ENCODE measurements at regions not wholly inside any gene's neighbourhood (a gene's known extent, or its start where the extent isn't known, plus 50 kb on each side); places are given as distances from the start of the nearest gene placed in this dataset.
"Not testable (repeated sequence)": the region's sequence is repeated elsewhere in the genome, so short reads cannot be mapped to it uniquely, and the experiment has no call there.

DNA sequence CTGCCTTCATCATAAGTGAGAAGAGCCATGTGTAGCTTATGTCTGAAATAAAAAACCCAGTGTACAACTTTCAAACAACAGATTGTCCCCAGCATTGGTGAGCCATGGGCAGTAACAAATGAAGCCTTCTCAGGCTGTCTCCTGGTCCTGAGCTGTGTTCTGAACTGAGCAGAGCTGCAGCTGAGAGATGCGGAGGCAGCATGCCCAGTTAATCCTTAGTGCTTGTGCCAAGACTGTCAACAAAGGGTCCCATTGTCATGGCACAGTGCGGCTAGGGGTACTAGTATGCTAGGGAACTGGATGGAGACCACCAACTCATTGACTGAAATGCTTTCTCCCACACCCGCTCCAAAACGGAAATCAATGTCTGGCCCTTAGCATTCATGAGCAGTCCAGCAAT, 154.3 kb downstream of the RMST start:
- no peak for DNase-seq

DNA sequence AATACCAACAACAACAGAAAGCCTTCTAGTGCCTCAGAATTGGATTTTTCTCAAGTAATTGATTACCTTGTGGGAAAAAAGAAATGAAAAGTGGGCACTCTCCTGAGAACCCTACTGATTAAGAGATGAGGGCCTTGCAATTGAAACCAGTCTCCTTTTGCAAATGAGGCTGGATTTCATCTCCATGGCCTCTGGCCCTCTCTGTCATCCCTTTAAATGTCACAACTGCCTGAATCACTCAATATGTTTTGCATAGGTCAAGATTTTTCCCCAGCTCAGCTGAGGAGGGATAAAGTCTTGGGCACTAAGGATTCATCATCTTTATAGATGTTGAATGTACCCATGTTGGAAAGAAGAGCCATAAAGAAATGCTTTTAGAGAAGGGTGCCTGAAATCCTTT, 166.4 kb downstream of the RMST start:
- DNase-seq = no peak

DNA sequence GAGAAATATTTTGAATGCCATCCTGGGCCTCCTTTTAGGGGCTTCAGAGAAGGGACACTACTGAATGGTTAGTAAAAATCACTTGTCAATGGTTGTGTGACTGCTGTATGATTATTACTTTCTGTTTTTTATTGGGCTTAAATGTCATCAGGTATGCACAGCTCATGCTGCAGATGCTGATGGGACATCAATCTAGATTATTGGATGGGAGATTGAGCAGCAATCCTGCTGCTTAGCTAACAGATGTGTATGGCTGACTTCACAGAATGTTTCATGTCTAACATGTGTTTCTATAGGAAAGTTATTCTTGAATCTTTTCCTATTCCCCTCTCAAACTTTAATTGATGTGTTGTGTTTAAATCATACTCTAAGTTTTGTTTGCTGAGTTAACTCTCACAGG, 166.8 kb downstream of the RMST start:
- no peak for DNase-seq

DNA sequence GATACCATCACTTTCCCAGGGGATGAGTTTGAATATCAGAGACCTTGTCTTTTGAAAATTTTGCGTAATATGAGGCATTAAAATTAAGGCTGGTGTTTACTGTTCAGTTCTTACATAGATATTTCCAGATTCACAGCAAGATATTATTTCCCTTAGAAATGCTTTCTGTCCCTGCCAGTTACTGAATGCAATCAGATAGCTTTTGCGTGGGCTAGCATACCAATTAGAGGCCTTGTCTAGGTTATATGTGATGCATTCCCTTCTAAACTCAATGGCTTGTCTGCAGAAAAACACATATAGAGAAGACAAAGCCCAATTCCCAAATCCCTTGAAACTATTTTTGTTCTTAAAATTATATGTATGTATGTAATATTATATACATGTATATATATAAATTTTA, 167.8 kb downstream of the RMST start:
- DNase-seq = no peak

DNA sequence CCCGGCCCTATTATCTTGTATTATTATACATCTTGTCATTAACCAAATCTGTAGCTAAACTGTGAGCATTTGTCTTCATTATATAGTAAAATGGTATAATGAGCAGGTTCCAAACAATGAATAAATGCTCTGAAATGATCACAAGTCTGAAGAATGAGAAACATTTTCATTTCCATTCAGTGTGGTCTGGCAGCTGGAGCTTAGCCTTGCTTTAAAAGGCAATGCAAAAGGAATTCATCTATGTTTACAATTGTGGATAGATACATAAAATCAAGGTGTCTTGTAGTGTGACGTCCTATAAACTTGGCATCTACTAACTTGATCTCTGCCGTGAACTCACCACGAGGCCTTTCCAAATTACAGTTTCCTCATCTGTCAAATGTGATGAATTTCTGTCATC, 168.3 kb downstream of the RMST start:
- no peak for DNase-seq

DNA sequence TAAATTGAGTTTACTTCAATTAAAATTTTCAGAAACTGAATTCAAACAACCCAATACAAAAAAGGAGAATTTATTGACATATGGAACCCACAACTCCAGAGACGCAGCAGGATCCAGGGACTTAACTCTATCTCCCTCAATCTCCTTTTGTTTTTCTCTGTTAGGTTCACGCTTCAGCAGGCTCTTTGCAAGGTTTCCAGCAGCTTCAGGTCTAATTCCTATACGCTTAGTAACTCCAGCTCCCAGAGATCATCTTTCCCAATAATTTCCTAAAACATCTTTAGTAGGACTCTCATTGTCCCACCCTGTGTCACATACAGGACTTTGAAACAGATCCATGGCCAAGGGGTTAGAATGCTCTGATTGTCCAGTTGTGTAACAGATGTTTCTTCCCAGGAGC, 175.2 kb downstream of the RMST start:
- no peak for DNase-seq

DNA sequence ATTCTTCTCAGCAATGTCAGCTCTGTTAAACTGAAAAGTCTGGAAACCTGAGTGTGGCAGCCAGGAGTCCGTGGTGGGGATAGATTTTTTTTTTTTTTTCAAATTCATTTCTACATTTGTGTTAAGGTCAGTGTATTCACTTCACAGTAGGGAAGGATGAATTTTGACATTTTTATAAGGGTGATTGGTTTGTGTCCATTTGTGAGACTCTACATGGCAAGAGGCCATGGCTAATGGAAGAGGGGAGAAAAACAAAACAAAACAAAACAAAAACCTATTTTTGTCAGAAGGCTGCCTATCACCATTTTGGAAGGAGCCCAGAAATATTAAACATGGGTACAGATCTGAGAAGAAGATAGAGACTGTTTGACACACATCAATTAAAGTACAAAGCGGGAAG, 176.1 kb downstream of the RMST start:
- no peak for DNase-seq

DNA sequence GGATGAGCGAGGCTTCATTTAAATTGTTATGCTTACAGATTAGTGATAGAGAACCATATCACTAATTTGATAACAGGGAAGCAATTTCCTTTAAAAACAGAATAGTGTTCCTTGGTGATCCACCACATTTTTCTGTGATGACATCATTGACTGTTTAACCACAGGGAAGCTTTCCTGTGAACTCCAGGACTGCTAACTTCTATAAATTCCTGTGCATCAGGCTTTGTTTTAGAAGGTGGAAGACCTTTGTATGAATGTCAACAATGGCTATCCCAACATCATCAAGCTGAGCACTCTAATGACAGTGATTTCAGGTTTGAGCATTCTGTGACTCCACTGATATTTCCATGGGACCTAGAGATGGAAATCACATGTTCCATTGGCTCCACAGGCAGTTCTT, 177.1 kb downstream of the RMST start:
- no peak for DNase-seq

DNA sequence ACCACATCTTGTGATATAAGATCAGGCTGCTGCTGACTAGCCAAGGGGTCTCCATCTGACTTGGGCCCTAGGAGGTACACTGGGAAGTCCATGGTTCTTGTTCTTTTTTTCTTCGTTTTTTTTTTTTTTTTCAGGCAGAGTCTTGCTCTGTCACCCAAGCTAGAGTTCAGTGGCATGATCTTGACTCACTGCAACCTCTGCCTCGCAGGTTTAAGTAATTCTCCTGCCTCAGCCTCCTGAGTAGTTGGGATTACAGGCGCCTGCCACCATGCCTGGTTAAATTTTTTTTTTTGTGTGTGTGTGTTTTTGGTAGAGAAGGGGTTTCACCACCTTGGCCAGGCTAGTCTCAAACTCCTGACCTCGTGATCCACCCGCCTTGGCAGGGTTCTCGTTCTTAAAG, 178.2 kb downstream of the RMST start:
- DNase-seq = no peak

DNA sequence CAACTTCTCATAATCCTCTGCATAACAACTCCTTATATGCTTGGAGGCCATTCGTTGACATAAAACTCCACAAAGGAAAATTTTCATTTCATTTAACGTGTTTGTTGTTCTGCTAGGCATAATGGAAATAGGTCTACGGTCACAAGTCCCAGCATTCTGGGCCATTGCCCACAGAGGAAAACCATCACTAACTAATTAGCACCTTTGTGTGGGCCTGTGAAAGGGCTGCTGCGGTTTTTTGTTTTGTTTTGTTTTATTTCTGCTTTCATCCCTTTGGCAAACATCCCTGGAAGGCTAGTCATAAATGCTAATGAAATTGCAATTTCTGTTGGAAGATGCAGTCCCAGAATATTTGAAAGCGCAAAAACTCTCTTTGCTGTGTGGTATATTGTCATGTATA, 180.3 kb downstream of the RMST start:
- DNase-seq = no peak

DNA sequence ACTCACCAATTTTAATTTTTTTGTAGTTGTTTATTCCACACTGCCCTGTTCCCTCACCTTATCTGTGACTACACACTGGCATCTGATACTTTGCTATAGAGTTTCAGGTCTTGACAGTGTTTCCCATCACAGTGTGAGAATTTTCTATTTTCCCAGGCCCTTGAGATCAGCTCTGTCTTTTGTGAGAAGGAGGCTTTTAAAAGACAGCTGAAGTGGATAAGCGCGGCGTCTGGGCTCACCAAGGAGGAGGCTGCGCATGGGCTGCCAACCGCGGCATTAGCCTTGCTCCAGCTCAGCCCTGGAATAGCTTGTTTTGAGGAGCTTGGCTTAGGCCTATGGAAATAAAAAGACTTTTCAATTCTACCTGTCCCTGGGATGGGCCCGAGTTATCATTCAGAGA, 181.3 kb downstream of the RMST start:
- no peak for DNase-seq

DNA sequence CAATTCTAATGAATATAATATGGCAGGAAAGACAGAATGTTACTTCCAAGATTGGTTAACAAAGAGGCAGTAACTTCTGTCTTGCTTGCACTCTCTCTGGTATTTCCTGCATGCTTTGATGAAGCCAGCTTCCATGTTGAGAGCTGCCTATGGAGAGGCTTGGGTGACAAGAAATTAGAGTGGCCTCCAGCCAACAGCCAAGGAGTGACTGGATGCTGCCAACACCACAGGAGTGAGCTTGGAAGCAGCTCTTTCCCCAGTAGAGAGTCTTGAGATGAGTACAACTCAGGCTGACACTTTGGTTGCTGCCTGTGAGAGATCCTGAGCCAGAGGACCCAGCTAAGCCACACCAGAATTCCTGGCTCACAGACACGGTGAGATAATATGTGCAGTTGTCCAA, 183.1 kb downstream of the RMST start:
- DNase-seq = no peak

DNA sequence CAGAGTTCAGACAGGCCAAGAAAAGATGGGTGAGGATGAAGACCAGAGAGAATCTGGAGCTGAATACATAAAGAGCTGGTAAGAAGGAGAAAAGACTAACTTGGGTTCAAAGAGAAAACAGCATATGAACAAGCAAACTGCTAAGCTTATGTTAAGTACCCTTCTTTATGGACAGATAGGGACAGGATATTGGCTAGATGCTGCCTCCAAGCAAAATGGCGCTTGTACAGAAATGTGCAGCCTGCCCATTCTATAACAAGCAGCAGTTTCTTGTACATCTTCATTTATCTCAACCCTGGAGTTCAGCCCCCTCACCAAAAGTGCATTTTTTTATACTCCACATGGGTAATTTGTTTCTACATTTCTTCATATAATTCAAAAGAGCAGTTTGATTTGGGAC, 184.5 kb downstream of the RMST start:
- DNase-seq = no peak

DNA sequence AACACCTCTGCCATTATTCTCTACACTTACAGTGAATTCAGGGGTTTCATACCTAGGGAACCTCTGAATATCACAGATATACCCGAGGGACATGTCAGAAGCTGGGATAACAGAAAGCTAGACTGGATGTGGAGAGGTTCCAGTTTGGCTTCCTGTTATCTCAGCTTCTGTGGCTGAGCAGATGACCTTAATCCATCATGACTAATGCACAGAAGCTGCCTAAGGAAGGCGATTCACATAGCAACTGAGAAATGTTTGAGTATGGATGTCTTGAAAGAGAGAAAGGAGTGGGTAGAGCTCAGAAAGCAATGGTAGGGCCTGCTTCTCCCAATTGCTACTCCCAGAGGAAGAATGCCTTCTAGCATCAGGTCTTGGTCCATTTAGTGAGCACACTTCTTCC, 187.6 kb downstream of the RMST start:
- no peak for DNase-seq

DNA sequence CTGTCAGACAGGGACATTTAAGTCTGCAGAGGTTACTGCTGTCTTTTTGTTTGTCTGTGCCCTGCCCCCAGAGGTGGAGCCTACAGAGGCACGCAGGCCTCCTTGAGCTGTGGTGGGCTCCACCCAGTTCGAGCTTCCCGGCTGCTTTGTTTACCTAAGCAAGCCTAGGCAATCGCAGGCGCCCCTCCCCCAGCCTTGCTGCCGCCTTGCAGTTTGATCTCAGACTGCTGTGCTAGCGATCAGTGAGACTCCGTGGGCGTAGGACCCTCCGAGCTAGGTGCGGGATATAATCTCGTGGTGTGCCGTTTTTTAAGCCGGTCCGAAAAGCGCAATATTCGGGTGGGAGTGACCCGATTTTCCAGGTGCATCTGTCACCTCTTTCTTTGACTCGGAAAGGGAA, 193.9 kb downstream of the RMST start:
- DNase-seq = not testable (repeated sequence)

DNA sequence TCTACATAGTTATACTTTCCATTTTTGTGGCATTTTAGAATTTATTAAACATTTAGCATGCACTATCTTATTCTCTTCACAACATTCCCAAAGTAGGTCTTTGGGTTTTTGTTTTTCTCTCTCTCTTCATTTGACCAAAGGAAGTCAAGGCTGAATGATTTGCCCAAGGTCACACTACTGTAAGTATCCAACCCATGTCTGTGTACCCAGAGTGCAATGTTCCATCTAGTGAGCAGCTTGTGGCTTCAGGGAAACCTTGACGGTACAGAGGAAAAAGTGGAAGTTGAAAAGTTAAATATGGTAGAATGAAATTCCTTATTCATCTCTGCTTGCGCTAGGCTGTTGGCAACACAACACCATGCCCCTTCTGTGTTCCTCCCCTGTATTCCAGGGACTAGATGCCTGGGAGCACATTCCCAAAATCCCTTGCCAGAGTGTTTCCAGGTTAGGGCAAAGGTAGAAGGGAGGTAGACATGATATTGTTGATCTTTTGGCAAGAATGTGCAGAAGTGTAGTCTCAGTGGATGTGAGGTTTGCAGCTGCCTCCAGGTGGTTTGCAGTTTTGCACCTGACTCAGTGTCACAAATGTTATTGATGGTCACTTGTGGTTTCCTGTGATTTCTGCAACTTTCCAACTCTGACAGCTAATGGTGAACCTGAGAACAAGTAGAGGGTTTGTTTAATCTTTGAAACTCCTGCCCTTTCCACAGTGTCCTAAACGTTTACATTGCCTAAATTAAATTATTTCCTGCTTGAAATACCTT, 196.7 kb downstream of the RMST start:
- no peak for DNase-seq

DNA sequence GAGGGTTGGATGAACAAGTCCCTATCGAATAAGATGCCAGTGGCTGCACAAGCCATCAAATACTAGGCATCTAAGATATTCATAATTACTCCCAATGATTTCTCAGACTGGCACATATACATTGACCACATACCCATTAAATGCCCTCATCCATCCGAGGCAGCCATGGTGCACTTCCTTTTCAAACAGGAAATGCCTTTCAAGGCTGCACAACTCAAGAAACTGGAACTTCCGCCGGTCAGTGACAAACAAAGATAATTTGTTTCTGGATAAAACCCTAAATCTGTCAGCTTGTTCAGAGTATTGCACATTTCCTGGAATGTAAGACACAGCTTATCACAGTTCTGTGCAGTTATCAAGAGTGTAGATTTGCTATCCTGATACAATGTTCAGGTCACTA, 203.7 kb downstream of the RMST start:
- DNase-seq = no peak

DNA sequence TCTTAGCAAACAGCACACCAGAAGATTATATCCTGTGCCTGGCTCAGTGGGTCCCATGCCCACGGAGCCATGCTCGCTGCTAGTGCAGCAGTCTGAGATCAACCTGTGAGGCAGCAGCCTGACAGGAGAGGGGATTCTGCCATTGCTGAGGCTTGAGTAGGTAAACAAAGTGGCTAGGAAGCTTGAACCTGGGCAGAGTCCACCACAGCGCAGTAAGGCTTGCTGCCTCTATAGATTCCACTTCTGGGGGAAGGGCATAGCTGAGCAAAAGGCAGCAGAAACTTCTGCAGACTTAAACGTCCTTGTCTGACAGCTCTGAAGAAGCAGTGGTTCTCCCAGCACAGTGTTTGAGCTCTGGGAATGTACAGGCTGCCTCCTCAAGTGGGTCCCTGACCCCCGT, 210.3 kb downstream of the RMST start:
- DNase-seq = no peak

DNA sequence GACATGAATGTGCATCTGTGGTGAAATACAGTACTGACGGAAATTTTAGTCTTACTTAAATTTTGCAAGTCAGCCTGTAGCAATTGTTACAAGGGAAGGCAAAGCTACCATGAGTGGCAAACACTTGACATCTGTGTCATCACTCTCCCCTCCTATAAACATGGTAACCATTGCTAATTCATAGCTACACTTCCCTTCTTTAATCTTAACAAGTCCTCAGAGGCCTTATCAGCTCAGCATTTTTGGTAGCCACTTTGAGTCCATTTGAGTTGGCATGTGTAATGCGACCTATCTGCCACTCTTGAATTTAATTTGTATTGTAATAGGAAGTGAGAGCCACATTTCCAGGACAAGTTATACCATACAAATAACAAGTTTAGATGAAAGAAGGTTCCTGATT, 218.1 kb downstream of the RMST start:
- no peak for DNase-seq

DNA sequence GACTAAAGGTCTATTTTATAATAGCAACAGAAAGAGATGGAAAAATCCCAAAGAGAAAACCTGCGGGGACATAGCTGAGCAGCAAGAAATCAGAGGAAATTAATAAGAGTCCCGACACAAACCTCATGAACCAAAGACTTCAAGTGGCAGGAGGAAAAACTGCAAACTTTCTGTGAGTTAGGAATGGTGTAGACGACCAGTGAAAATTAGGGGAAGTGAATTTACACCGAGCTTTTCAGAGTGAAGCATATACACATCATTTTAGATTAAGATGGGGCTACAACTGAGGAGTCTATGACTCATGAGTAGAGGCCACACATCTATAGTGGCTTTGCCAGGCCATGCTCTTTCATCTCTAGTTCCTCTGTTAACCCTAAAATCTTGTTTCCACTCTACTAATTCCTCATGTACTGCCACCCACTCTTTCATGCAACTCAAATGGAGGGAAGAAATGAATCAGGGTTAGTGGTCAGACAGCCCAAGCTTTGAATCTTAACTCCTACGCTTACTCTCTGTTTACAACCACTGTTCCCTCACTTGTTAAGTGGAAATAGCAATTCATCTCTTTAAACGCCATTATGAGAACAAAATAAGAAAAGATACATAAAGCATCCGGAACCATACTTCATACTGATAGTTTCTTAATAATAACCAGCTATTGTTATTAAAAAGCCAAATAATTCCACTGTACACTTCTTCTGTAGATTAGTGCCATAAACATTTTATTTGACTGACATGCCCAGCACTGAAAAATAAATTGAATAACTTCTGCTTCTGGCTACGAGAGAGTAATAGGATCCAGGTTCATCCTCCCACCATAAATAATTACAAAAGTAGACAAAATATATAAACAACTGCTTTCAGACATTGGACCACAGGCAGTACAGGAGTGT, 219.3 kb downstream of the RMST start:
- DNase-seq = no peak

DNA sequence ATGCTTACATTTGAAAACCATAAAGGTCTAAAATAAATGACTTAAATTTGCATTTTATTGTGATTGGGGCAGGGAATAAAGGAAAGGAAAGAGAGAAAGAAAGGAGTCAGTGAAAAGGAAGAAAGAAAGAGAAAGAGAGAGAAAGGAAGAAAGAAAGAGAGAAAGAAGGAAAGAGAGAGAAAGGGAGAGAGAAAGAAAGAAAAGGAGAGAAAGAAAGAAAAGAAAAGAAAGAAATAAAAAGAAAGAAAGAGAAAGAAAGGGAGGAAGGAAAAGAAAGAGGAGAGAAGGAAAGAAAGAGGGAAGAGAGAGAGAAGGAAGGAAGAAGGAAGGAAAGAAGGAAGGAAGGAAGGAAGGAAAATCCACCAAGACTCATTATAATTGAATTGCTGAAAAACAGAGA, 222.8 kb downstream of the RMST start:
- no peak for DNase-seq

DNA sequence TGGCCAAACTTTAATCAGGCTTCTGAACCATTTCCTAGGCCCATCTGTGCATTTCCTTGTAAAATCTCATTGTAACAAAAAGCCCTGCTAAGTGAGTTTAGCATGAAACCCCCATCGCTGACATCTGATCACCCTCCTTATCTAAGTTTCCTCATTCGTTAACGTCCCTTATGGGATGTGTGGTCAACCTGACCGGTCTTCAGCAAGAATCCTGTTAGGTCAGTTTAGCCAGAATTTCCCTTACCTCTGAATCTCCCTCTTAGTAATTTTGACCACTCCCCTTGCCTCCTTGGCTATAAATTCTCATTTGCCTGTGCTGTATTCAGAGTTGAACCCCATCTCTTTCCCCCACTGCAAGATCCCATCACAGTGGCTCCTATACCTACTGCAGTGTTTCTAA, 239.3 kb downstream of the RMST start:
- DNase-seq = no peak

DNA sequence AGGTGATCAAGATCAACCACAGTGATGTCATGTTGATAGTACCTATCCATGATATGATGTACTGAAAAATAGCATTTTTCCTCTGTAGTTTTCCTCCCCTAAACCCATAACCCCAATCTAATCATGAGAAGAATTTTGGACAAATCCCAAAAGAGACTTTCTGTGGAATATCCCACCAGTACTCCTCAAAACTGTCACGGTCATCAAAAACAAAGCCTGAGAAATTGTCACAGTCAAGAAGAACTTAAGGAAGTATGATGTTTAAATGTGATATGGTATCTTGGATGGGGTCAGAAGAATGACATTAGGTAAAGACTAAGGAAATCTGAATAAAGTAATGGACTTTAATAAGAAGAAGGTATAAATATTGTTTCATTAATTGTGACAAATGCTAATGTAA, 248.8 kb downstream of the RMST start:
- DNase-seq = no peak

DNA sequence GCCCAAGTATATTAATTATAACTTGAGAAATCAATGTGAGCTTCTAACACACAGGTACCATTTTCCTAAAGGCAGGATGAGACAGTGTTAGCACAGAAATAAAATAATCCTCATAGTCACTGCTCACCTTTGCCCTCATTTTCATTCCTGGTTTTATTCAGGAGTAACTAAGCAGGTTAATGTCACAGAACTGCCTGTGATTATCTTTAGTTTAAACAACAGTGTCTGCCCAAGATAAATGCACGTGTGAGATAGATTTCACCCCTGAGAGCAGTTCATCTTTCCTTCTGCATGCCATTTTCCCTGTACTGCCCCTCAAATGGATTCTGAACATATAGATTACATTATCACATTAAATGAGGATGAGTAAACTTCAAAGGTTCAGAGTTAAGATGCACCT, 250.7 kb downstream of the RMST start:
- DNase-seq = no peak

DNA sequence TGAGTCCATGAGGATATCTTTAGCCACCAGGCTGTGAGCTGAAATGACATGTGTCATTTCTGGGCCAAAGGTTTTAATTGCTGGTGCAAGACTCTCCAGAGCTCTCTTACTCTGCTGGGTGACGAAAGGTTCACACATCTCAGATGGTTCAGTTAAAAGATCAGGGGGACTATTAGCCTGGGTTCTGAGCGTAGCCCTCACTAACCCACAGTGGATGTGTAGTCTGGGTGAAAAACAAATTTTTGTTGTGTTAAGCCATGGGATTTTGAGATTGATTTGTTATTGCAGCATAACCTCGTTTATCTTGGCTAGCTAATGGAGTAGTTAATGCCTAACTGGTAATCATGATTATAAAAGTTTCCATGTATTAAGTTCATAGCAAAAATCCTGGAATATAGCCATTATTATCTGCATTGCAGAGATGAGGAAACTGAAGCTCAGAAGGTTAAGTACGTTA, 251.5 kb downstream of the RMST start:
- no peak for DNase-seq

Data from activated CD4-positive, alpha-beta T cell treated with anti-CD3 and anti-CD28 coated beads for 1 hour (primary cell).